Type B pancreatic cell (in vitro differentiated cells): ENCODE measurements at regions not wholly inside any gene's neighbourhood (a gene's known extent, or its start where the extent isn't known, plus 50 kb on each side); places are given as distances from the start of the nearest gene placed in this dataset.

ENCODE experiments used
- DNase-seq: peaks from one replicate; pipeline ENCODE4 v3.0.0; 2021; ENCODE audit warnings: mixed read lengths; ENCODE audit not compliant: unreplicated experiment; ENCODE audit errors: extremely low spot score
- H3K27ac Mint-ChIP-seq: 2 replicates; pipeline ENCODE4 v1.8.0; 2021; ENCODE audit warnings: mild to moderate bottlenecking, mixed read lengths
- H3K27me3 Mint-ChIP-seq: 2 replicates; pipeline ENCODE4 v1.8.0; 2021; ENCODE audit warnings: mixed read lengths
- H3K36me3 Mint-ChIP-seq: 2 replicates; pipeline ENCODE4 v1.8.0; 2021; ENCODE audit warnings: mixed read lengths
- H3K4me1 Mint-ChIP-seq: one replicate; pipeline ENCODE4 v1.8.0; 2021; ENCODE audit warnings: mixed read lengths; ENCODE audit not compliant: unreplicated experiment
- H3K4me3 Mint-ChIP-seq: 2 replicates; pipeline ENCODE4 v1.8.0; 2021; ENCODE audit warnings: mild to moderate bottlenecking, mixed read lengths
- H3K9me3 Mint-ChIP-seq: 2 replicates; pipeline ENCODE4 v1.8.0; 2021; ENCODE audit warnings: mixed read lengths
- CTCF ChIP-seq: fragments of 200-600 bp; sonication (generic); conservative IDR thresholded peaks from 2 replicates; pipeline ENCODE4 v1.5.0; 2021; ENCODE audit warnings: antibody characterized with exemption, mild to moderate bottlenecking

- Mint-ChIP-seq H3K4me3 (no peak overlapping the region), H3K27me3 (no peaks in the 10 kb centered on the region), H3K27ac (no peak overlapping the region), H3K9me3 (no peaks in the 10 kb centered on the region), H3K36me3 (no peaks in the 10 kb centered on the region), H3K4me1 (peaks cover 5% of the 10 kb centered on the region)
- TF ChIP-seq CTCF: no peak
- DNase-seq: no peak
Measured at GRCh38 chr16:80294172-80294571, 246.6 kb upstream of the DYNLRB2 start.

GRCh38 chr16:80288616-80289015 is 252.2 kb upstream of the DYNLRB2 start:
- Mint-ChIP-seq H3K27ac (no peak overlapping the region), H3K27me3 (peaks cover 3% of the 10 kb centered on the region), H3K4me1 (no peaks in the 10 kb centered on the region), H3K9me3 (no peaks in the 10 kb centered on the region), H3K36me3 (no peaks in the 10 kb centered on the region), H3K4me3 (no peak overlapping the region)
- TF ChIP-seq CTCF: no peak
- no peak for DNase-seq

- Mint-ChIP-seq H3K9me3 (no peaks in the 10 kb centered on the region), H3K27ac (no peak overlapping the region), H3K27me3 (peaks cover 3% of the 10 kb centered on the region), H3K4me3 (no peak overlapping the region), H3K36me3 (no peaks in the 10 kb centered on the region), H3K4me1 (no peaks in the 10 kb centered on the region)
- TF ChIP-seq CTCF: no peak
- no peak for DNase-seq
Measured at GRCh38 chr16:80287674-80288073, 253.1 kb upstream of the DYNLRB2 start.

GRCh38 chr16:80285104-80285503 is 255.7 kb upstream of the DYNLRB2 start:
- Mint-ChIP-seq H3K27ac (no peak overlapping the region), H3K4me1 (no peaks in the 10 kb centered on the region), H3K36me3 (no peaks in the 10 kb centered on the region), H3K4me3 (no peak overlapping the region), H3K27me3 (peaks cover 3% of the 10 kb centered on the region), H3K9me3 (no peaks in the 10 kb centered on the region)
- DNase-seq: no peak
- no peak for TF ChIP-seq CTCF

- DNase-seq: no peak
- no peak for TF ChIP-seq CTCF
- Mint-ChIP-seq H3K27ac (no peak overlapping the region), H3K9me3 (no peaks in the 10 kb centered on the region), H3K4me1 (no peaks in the 10 kb centered on the region), H3K4me3 (no peak overlapping the region), H3K36me3 (no peaks in the 10 kb centered on the region), H3K27me3 (peaks cover 3% of the 10 kb centered on the region)
Measured at GRCh38 chr16:80283466-80284392, 257.1 kb upstream of the DYNLRB2 start.
